Amniotic stem cell (primary cell): ENCODE measurements at regions not wholly inside any gene's neighbourhood (a gene's known extent, or its start where the extent isn't known, plus 50 kb on each side); places are given as distances from the start of the nearest gene placed in this dataset.

Experiments used
- DNase-seq: peaks from one replicate; lab custom pipeline; 2025; lab: John Stamatoyannopoulos, UW

DNA sequence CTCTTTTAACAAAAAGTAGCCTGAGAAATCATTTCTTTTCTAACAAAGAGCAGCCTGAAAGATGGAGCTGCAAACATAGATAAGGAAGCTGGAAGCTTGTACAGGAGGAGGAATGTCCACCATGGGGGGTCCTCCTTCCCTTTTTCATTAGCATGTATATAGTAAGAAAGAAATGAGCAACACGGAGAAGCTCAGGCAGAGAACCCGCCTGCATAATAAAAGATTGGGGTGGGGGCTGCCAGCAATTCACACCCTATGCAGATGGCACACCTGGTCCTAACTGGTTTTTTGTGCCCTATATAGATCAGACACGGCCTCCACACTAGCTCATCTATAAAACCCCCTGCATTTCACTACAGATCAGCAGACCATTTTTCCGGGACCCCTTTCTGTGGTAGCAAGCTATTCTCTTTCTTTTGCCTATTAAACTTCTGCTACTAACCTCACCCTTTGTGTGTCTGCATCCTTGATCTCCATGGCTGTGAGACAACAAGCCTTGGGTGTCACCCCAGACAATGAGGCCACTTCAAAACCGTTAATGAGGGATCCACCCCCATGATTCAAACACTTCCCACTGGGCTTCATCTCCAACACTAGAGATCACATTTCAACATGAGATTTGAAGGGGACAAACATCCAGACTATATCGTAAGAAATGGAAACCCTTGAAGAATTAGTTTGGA, 167.5 kb upstream of the FREM2 start:
- DNase-seq, result no peak

GRCh38 chr13:38520041-38520440, 166.8 kb upstream of the FREM2 start:
- DNase-seq, result no peak

GRCh38 chr13:38527140-38527539, 159.7 kb upstream of the FREM2 start:
- DNase-seq, result no peak

- DNase-seq, result no peak
These were observed 157.9 kb upstream of the FREM2 start for GRCh38 chr13:38528986-38529385.

DNA sequence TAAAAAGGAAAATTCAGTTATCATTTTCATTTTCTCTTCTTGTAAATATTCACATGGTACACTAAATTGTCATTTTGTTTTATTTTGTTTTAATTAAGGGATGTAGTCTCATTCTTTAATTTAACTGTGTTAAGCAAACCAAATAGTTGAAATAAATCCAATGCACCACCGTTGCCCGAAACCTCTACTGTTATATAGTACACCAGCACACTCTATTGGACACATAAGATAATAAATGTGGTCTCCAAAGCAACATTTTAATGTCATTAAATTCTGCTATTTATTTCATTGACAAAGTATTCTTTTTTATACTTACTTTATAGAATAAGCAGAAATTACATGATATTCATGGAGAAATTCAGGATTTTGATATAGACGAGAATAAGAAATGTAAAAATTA, 156.4 kb upstream of the FREM2 start:
- no peak for DNase-seq

- DNase-seq, result no peak
These were observed 151.6 kb upstream of the FREM2 start for GRCh38 chr13:38535261-38535660.

DNA sequence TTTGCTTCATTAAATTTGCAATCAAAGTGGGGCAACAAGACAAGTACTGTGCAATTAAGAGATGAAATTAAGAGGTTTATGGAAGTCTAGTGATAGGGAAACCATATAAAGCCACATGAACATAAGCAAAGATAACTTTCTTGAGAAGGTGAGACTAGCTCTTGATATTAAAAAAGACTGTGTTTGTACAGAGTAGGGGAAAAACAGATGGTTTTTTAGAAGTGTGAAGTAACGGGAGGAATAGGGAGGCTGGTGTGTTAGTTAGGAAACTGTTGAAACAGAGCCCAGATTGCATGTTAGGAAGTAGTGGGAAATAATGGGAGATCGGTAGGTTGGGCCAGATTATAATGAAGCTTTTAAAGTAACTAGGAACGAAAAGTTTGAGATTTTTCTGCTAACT, 149.8 kb upstream of the FREM2 start:
- DNase-seq, result no peak

DNA sequence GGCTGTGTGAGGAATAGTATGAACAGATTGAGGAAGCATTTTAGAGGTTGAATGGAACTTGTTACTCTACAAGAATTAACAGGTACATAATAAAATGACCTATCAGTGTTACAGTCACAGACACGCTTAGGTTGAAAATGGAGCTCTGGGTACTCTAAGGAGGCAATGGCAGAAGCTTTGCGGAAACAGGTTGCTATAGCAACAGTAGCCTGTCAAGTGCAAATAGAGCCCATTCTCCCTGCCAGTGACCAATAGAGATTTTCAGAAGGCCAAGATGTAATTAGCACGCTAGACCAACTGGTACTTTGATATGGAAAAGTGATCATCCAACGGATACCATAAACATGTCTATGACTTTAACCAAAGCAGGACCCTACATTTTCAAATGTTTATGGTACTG, 148.5 kb upstream of the FREM2 start:
- DNase-seq, result no peak

GRCh38 chr13:38539632-38540031, 147.2 kb upstream of the FREM2 start:
- DNase-seq, result no peak

DNA sequence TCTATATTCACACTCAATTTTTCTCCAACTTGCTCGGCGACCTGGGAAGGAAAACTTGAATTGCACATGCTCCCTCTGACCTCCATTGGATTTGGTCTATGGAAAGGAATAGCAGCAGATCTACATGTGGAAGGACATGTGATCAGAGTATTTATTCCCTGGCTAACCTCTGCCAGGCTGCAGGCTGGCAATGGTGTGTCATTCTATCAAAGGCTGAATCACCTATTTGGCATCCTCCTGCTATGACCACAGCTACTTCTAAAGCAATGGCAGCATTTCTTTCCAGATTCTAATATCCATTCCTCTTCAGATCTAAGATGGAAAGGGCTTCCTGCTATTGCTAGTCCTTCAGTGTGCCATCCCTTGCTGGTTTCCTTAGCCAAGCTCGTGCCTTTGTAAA, 144.3 kb upstream of the FREM2 start:
- DNase-seq, result no peak

DNA sequence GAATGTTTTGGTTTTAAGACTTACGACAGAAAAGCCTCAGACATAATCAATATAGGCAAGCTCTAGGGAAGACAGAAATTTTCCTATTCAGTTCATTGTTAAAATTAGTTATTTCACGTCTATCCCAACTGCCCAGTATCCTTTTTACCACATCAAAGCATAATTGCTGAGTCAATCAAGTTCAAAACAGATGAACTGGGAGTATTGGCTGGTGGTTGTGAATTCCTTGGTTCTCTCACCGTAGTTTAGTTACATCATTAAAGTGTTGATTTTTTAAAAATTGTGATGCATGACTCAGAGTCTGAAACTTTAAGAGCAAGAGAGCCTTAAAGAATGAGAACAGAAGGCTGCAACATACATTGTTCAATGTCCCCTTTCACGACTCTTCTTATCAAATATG, 143.3 kb upstream of the FREM2 start:
- DNase-seq, result no peak

- DNase-seq, result no peak
These were observed 123.1 kb upstream of the FREM2 start for GRCh38 chr13:38563739-38564138.

GRCh38 chr13:38564256-38565150, 122.4 kb upstream of the FREM2 start:
- DNase-seq, result no peak

DNA sequence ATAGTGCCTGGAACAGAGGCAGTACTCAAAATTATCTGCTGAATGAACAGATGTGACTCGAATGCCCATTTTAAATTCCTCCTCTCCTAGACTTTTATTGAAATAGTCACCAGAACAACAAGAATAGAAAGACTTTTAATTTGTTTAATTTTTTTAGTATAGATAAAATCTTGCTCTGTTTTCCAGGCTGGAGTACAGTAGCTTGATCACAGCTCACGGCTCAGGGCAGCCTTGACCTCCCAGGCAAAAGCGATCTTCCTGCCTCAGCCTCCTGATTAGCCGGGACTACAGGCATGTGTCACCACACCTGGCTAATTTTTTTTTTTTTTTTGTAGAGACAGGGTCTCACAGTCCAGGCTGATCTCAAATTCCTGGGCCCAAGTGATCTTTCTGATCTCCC, 120.9 kb upstream of the FREM2 start:
- DNase-seq, result no peak

GRCh38 chr13:38566519-38566918, 120.4 kb upstream of the FREM2 start:
- no peak for DNase-seq

GRCh38 chr13:38570706-38571105, 116.2 kb upstream of the FREM2 start:
- no peak for DNase-seq

GRCh38 chr13:38575427-38575826, 111.5 kb upstream of the FREM2 start:
- no peak for DNase-seq

GRCh38 chr13:38577048-38577447, 109.8 kb upstream of the FREM2 start:
- no peak for DNase-seq

DNA sequence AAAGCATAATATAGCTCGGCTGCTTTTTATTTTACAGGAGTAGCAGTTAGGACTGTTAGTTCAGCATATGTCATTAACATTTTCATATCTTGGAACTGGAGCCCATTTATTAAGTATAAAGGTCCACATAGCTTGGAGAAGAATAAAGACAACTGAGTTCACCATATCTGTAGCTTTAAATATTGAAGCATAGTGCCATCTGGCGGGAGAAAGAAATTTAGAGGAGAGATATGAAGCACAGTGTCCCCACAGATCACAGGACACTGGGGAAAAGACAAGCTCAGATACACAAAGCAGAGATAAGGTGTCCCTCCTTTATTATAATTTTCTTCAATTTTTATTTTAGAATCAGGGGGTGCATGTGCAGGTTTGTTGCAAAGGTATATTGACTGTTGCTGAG, 104.7 kb upstream of the FREM2 start:
- DNase-seq, result peak; percentile 1

DNA sequence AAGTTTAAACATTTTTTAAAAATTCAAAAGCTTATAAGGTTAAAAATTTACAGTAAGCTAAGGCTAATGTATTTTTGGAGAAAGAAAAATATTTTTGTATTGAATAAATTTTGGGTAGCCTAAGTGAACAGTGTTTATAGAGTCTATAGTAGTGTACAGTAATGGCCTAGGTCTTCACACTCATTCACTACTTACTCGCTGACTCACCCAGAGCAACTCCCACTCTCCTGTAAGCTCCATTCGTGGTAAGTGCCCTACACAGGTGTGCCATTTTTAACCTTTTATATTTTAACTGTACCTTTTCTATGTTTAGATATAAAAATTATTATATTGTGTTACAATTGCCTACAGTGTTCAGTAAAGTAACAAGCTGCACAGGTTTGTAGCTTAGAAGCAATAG, 96.6 kb upstream of the FREM2 start:
- no peak for DNase-seq

- DNase-seq, result no peak
These were observed 95.9 kb upstream of the FREM2 start for GRCh38 chr13:38590796-38591507.

DNA sequence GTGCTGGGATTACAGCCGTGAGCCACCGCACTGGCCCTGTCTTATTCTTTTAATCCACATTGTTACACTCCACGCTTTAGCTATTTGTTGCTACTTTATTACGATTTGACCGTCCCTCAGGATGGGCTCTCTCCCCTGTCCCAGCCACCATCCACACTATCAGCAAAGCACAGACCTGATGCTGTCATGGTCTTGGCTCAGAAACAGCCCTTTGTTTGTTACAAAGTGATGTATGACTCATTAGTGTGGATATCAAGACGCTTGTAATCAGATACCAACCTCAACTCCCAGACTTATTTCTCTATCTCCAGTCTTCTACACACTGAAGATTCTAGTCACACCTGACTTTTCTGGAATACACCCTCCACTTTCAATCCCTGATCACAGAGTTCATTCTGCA, 84.6 kb upstream of the FREM2 start:
- DNase-seq, result no peak
